Lung (tissue), 11 donors: ENCODE measurements at regions not wholly inside any gene's neighbourhood (a gene's known extent, or its start where the extent isn't known, plus 50 kb on each side); places are given as distances from the start of the nearest gene placed in this dataset.

ENCODE experiments used
- ATAC-seq: fragments of 200-7000 bp; cut with Tn5 transposase; one replicate; pipeline ENCODE4 v1.9.1; 2020; ENCODE audit warnings: moderate number of reproducible peaks; ENCODE audit not compliant: insufficient read depth, low FRiP score
- DNase-seq, 3 donors: peaks; one replicate each; pipeline ENCODE4 v3.0.0-alpha.2; 2013 to 2017
- H3K27ac ChIP-seq, 2 donors: one replicate each; pipeline ENCODE4 v1.5.1; 2013; ENCODE audit warnings: mild to moderate bottlenecking in 2 of 2, moderate library complexity in 2 of 2, control low read depth in 1 of 2, inconsistent platforms in 1 of 2, low read depth in 1 of 2, low read length in 1 of 2
- H3K27me3 ChIP-seq, 3 donors: one replicate each; pipeline ENCODE4 v1.5.1; 2013; ENCODE audit warnings: low read length in 2 of 3; ENCODE audit not compliant: control insufficient read depth in 3 of 3, insufficient read depth in 3 of 3
- H3K36me3 ChIP-seq, 4 donors: one replicate each; pipeline ENCODE4 v1.5.1; 2013; ENCODE audit warnings: low read length in 4 of 4, mild to moderate bottlenecking in 1 of 4, moderate library complexity in 1 of 4; ENCODE audit not compliant: control insufficient read depth in 4 of 4, insufficient read depth in 4 of 4
- H3K4me1 ChIP-seq, 5 donors: one replicate each; pipeline ENCODE4 v1.5.1; 2013; ENCODE audit warnings: low read length in 5 of 5, mild to moderate bottlenecking in 2 of 5, moderate library complexity in 1 of 5; ENCODE audit not compliant: control insufficient read depth in 5 of 5, insufficient read depth in 5 of 5
- H3K4me3 ChIP-seq: one replicate; pipeline ENCODE4 v1.5.1; 2013; ENCODE audit warnings: mild to moderate bottlenecking, control low read depth, moderate library complexity
- H3K9ac ChIP-seq, 2 donors: one replicate each; pipeline ENCODE4 v1.5.1; 2013; ENCODE audit warnings: low read length in 2 of 2, control low read depth in 1 of 2; ENCODE audit not compliant: insufficient read depth in 1 of 2
- H3K9me3 ChIP-seq, 4 donors: one replicate each; pipeline ENCODE4 v1.5.1; 2013; ENCODE audit warnings: low read length in 3 of 4, mild to moderate bottlenecking in 1 of 4, moderate library complexity in 1 of 4; ENCODE audit not compliant: control insufficient read depth in 4 of 4, insufficient read depth in 3 of 4
- CTCF ChIP-seq: IDR thresholded peaks from 2 replicates; pipeline ENCODE4 v1.5.1; 2012; ENCODE audit warnings: mild to moderate bottlenecking; ENCODE audit errors: control extremely low read depth, extremely low read depth
- whole genome bisulfite sequencing, 2 donors: extraction: QIAGEN DNeasy Blood & Tissue Kit; methylation state at CpG; one replicate each; pipeline ENCODE4 v1.1.7; 2013; 5-methylcytosine and 5-hydroxymethylcytosine counted together
- donor health status: control.
- donor health status: control.
- donor health status: Bipolar disorder and iron deficiency.
- donor health status: healthy.
- donor health status: DM: yes; HTN: yes; CAD: no.

GRCh38 chr3:127420829-127421228 lies 133.0 kb upstream of the PRR20G start:
- Histone ChIP-seq H3K27ac (no peak overlapping the region), H3K4me3 (no peak overlapping the region), H3K9ac (no peak overlapping the region), H3K36me3 (no peaks in the 10 kb centered on the region), H3K27me3 (peaks cover 3 to 58% (median 15%) of the 10 kb centered on the region in 3 donors), H3K4me1 (peaks cover 0 to 3% (median 0%) of the 10 kb centered on the region in 5 donors), H3K9me3 (no peaks in the 10 kb centered on the region)
- ATAC-seq (no peak), DNase-seq (no peak)
- TF ChIP-seq CTCF: no peak
- WGBS, 2 donors: 32 to 40% methylated on average over 7 of the region's 7 CpGs

- Histone ChIP-seq H3K9me3 (no peaks in the 10 kb centered on the region), H3K27ac (no peak overlapping the region), H3K27me3 (peaks cover 3 to 52% (median 20%) of the 10 kb centered on the region in 3 donors), H3K36me3 (no peaks in the 10 kb centered on the region), H3K4me3 (no peak overlapping the region), H3K9ac (no peak overlapping the region), H3K4me1 (peaks cover 0 to 3% (median 0%) of the 10 kb centered on the region in 5 donors)
- WGBS, 2 donors: 78 to 80% methylated on average over 12 of the region's 12 CpGs
- DNase-seq (no peak), ATAC-seq (no peak)
- TF ChIP-seq CTCF: no peak
These were observed 132.1 kb upstream of the PRR20G start for GRCh38 chr3:127419641-127420553.

GRCh38 chr3:127419182-127419581 lies 131.3 kb upstream of the PRR20G start:
- Histone ChIP-seq H3K9me3 (no peaks in the 10 kb centered on the region), H3K9ac (no peak overlapping the region), H3K4me1 (peaks cover 0 to 3% (median 0%) of the 10 kb centered on the region in 5 donors), H3K27me3 (peaks cover 3 to 47% (median 19%) of the 10 kb centered on the region in 3 donors), H3K36me3 (no peaks in the 10 kb centered on the region), H3K27ac (no peak overlapping the region), H3K4me3 (no peak overlapping the region)
- WGBS, 2 donors: 72 to 74% methylated on average over 5 of the region's 5 CpGs
- TF ChIP-seq CTCF: no peak
- ATAC-seq (no peak), DNase-seq (no peak)
